ENCODE measurements at regions not wholly inside any gene's neighbourhood (a gene's known extent, or its start where the extent isn't known, plus 50 kb on each side); places are given as distances from the start of the nearest gene placed in this dataset.
A peak's percentile ranks its signal among the peaks of the same experiment; 100 is the strongest.
"Not testable (repeated sequence)": the region's sequence is repeated elsewhere in the genome, so short reads cannot be mapped to it uniquely, and the experiment has no call there.

DNA sequence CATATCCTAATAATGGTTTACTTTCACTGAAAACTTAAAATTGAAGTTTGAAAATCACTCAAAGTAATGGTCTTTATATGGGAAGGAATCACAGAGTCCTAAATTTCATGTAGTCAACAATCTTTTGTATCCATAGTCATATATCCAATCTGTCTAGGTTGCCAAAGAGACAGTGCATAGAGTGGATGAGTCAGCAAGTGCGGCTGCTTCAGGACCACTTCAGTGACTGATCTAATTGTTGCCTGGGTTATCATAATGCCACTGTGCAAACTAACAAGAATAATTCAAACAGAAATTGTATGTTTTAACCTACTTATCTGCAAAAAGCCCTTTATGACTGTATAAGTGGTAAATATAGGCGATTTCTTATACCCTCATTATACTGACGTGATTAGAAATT, 211.3 kb upstream of the PRR16 start:
- DNase-seq: peak; percentile 74

DNA sequence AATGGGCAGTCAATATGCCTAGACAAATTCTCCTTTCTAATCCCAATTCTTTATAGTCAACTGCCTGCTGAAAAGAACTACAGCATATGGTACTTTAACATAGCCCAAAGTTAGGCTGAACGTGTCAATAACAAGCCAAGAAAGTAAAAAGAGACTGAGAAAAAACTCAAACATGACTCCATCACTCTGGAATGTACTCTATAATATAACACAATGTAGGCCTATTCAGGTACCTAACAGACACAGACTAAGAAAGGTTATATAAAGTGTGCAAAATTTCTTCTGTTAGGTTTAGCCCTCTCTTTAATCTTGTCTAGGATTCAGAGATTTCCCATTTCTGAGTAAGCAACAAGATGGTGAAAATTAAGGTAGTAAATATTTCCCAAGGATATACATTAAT, 209.7 kb upstream of the PRR16 start:
- no peak for DNase-seq

DNA sequence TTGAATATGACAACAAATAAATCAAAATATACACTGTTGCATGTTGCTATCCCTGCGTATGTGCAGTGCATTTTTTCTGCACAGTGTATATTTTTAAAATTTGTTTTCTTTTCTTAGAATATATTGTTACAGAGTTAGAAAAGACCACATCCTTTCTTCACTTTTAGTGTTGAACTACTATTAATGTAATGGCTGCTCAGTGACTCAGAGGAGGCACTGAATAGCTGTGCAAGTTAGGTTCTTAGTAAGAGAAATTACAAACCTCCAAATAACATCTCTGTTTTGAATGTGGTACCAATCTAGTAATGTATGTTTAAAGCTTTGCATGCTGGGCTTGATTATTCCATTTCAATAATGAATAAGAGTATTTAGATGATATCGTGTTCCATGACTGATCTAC, 208.9 kb upstream of the PRR16 start:
- peak; percentile 12 for DNase-seq

DNA sequence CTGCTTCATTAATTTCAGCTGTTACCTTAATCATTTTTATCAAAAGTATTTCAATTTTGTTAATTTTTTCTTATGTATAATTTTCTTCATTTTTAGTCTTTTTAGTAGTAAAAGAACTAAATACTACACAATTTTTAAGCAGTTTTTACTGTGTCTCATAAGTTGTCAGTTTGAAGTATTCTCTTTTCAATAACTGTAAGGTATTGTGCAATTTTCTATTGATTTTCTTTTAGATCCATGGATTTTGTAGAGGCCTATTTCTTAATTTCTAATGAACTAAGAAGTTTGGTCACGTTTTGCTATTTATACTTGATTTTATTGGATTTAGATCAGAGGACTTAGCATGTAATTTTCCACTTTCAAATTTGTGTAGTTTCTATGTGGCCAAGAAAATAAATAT, 207.7 kb upstream of the PRR16 start:
- DNase-seq: no peak

DNA sequence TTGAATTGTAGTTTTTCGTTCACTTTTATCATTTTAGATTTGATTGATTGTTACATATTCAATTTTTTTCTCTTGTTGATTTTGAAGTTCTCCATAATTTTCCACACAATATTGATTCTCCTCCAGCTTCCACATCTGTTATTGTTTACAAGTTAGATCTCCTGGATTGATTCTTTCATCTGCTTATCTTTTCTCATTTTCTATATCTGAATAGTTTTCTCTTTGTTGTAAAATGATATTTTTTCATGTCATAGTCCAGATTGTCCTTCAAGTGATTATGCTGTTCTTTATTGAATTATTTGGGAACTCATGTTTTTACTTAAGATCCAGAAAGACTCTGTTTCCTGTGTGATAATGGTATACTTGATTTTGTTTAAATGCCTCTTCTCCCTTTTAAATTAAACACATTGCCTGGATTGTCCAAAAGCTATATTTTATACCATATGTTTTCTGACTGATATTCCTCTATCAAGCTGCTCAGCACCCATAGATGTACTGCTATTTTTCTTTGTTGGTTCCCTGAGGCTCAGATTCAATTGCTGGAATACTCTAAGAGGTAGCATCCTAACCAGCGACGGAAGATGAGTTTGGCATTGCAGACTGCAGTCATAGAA, 206.6 kb upstream of the PRR16 start:
- DNase-seq: no peak

DNA sequence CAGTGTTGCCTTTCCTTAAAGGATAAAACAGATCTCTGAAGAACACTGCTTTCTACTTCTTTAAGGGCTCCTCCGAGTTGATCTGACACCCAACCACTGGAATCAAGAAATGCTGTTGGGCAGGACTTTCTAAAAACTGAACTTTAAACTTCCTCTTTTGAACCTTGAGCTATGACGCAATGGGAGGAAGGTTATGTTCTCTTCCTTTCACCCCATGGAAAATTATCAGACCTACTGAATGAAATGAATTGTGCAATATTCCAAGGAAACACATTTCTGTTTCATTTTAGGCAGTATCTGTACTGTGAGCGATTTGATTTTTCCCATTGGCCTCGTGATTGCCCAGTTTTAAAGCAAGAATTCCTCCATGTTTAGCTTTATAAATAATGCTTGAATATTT, 206.0 kb upstream of the PRR16 start:
- no peak for DNase-seq

DNA sequence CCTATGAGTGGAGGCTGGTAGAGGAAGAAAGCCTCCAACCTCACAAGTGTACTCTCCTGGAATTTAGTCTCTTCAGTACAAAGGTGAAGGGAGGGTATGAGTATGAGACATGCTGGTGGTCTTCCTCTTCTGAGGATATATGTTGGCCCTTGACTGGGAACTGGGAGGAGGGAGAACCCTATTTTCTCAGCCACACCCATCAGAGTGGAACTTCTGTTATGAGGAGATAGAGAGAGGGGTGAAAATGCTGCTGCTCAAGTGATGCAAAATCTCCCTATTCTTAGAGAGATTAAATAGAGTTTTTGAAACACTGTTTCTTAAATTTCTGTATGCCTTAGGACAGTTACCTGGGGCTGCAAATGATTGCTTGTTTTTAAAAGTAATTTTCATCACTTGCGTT, 203.4 kb upstream of the PRR16 start:
- no peak for DNase-seq

DNA sequence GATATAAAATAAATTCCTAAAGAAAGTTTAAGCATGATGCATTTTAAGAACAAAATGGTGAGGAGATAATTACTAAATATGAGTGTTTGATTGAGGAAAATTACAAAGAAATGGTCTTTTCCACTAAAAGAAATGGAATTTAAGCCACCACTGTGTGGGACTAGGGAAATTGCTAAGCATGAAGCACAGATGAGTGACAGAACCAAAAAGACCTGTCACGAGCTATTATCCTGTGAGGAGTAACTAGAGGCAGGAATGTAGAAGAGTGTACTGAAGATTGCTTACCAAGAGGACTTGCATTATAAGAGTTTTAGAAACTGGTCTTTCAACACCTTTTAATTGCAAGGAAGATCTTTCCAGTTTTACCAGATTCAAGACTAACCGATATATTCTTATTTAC, 193.6 kb upstream of the PRR16 start:
- DNase-seq: no peak

DNA sequence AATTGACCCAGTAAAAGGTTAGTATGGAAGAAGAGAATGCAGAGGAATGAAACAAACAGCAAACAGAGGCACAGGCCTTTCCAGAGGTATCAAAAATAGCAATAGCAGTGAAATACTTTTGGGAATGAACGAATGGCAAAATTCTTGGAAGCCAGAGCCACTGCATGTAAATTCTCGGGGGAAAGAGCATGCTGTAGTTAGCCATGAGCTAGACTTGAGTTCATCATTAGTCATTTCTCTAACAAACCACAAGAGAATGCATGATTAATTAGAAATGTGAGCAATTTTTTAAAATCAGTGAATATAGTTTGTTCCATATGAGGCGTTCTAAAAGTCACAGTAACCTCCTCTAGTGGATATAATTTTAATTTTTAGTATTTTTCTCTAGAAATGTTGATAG, 170.3 kb upstream of the PRR16 start:
- no peak for DNase-seq

DNA sequence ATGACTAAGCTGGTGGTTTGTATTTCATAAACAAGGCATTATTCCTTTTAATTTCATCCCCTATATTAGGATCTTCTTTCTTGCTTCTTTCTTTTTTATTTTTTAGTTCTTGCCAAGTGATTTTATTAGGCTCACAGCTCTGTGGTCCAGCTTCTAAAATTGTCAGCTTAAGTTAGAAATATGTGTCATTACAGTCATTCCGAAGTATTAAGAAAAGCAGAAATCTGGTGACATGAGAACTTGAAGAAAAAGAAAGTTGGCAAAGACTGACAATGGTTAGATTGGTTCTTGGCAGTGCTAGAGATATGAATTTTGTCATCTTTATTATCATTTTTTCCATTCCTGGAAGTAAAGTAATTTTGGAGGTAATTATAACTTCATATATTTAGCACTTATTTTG, 166.5 kb upstream of the PRR16 start:
- DNase-seq: no peak

DNA sequence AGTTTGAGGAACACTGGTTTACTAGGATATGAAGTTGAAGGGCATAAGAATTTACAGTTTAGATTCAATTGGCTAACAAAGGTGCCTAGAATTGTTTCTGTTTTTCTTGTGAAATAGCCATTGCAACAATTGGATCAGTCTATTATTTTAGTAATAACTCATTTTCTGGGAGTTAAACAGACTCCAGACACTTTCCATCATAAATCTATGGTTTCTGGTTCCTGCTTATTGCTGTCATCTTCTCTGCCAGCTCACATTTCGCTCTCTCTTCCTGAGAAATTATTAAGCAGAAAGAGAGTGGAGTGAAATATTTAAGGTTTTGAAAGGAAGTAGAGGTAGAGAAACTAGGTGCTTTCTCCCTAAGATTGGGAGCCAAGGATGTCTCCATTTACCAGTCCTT, 165.1 kb upstream of the PRR16 start:
- no peak for DNase-seq

DNA sequence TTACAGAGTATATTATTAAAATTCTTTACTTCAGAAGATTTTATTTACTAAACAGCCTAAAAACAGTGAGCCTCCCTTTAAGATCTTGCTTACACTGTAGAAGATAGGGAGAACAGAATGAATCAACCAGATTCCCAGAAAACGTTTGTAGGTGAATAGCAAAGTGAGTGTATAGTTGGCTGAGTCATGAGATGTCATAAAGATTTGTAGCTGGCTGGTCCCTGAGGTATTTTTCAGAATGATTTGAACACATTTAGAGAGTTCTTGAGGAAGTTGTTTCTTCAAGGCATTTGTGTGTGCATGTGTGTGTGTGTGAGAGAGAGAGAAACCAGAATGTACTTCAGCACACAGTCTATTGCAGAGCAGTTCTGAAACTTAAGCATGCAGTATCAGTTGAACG, 159.4 kb upstream of the PRR16 start:
- DNase-seq: peak; percentile 5

DNA sequence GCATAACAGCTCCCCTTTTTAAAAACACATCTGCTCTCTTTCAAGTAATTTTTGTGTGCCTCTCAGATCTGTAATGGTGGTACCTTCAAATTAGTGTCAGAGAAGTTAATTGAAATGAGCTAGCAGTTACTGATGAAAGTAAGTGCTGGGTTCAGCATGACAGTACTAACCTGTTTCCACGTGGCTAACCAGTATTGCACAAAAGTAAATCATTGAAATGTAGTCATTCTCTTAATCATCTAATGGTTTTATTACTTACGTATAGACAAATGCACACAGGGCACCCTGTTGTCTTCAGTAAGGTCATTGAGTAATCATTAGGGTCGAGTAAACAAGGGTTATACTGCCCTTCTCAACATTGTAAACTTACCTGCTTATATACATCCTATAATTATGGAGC, 157.8 kb upstream of the PRR16 start:
- peak; percentile 62 for DNase-seq

DNA sequence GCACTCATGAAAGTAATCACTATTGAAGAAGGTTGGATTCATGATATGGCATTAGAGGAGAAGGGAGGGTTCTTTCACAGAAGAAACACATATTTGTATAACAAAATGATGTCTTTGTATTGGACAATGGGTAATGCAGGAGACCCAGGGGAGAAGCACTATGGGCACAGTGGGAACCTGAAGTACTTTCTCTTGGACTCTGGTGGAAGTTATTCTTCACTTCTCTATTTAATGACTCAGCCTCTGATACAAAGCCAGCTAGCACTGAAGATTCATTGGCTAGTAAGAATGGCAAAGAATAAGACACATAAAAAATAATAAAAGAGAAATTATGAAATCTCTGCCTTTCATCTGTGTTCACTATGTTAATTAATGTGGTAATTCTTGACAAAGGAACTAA, 149.9 kb upstream of the PRR16 start:
- DNase-seq: peak; percentile 7

DNA sequence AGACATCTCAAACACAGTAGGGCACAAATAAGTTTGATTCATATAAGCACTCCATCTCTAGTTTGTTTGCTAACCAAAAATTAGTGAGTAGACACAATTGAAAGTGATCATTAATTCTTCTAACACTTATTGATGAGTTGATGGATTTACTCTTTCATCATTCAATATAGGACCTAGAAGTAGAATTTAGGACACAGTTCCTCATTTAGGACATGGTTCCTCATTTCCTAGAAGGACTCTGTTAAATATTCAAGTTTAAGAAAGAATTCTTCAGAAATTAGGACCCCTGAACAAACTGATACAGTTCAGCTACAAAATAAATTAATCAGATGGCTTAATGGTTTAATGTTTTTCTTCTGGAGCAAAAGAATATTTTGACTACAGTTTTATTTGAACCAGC, 143.5 kb upstream of the PRR16 start:
- DNase-seq: no peak

DNA sequence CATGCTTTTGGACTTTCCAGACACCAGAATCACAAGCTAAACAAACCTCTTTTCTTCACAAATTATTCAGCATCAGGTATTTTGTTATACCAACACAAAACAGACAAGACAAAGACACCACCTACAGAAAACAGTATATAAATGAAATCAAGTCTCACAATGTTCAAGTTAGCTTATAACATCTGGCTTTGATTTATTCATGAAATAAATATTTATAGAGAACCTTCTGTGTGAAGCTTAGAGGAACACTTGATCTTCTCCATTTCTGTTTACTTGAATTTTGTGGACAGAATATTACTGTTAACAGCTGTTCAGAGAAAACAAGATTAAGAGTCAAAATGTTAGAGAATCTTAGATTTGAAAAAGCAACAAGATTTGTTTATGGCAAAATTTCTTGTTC, 137.4 kb upstream of the PRR16 start:
- DNase-seq: no peak

DNA sequence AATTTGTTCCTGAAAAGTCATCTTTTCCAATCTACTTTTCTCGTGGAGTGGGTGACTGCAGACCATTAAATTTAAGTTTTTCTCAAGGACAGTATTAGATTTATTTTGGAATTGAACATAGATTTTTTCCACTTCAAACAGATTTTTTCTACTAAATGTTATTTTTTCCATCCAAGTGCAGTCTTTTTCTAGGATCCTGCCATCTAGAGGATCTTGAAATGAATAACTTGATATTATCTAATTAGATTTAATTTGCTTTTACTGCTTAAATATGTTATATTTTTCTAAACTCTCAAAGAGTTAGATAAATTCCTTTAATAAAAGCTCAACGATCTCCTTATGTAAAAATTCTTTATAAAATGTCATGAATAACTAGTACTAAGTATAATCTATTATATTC, 136.9 kb upstream of the PRR16 start:
- no peak for DNase-seq

DNA sequence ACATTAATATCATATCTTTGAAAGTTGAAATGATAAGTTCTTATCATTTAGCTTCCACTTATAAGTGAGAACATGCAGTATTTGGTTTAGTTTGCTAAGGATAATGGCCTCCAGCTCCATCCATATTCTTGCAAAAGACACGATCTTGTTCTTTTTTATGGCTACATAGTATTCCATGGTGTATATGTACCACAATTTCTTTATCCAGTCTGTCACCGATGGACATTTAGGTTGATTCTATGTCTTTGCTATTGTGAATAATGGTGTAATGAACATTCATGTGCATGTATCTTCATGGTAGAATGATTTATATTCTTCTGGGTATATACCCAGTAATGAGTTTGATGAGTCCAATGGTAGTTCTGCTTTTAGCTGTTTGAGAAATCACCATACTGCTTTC, 135.0 kb upstream of the PRR16 start:
- DNase-seq: no peak

DNA sequence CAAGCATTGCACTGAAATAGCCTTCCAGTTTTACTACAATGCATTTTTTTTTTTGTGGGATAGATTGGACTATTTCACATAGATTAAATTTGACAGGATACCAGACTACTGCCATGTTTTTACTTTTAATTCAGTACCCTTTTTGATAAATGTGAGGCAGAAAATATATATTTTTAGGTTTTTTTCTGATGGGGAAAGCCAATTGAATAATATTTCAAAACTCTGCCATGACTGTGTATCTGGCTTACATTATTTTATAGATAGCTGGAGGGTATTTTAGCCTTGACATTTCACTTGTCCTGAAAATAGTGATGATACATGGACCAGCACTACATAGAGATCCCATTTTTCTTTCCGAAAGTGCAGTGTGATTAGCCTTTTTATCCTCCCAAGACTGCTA, 133.5 kb upstream of the PRR16 start:
- DNase-seq: no peak

DNA sequence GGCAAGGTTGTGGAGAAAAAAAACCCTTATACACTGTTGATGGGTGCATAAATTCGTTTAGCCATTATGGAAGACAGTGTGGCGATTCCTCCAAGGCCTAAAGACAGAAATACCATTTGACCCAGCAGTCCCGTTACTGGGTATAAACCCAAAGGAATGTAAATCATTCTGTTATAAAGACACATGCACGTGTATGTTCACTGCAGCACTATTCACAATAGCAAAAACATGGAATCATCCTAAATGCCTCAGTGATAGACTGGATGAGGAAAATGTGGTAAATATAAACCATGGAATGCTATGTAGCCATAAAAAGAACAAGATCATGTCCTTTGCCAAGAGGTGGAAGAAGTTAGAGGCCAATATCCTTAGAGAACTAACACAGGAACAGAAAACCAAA, 119.9 kb upstream of the PRR16 start:
- DNase-seq: no peak

DNA sequence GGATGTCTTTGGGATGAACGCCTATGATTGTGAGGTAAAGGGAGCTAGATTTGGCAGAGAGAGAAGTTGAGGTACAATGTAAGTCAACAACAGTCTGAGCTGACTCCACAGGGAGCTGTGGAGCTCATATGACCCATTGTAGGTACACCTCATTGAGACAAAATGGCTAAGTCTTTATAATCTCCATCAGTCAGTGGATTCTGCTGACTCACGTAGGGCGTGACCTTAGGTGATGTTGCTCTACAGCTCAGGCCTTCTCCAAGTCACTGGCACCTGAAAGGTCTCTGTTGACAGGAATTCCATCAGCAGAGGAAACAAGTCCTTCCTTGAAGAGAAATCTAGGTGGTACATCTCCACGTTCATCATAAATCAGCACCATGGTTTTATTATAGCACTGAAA, 118.2 kb upstream of the PRR16 start:
- peak; percentile 6 for DNase-seq

DNA sequence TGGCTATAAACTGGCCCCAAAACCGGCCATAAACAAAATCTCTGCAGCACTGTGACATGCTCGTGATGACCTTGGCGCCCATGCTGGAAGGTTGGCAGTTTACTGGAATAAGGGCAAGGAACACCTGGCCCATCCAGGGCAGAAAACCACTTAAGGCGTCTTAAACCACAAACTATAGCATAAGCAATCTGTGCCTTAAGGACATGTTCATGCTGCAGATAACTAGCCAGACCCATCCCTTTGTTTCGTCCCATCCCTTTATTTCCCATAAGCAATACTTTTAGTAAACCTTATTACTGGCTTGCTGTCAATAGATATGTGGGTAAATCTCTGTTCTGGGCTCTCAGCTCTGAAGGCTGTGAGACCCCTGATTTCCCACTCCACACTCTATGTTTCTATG, 113.0 kb upstream of the PRR16 start:
- not testable (repeated sequence) for DNase-seq

DNA sequence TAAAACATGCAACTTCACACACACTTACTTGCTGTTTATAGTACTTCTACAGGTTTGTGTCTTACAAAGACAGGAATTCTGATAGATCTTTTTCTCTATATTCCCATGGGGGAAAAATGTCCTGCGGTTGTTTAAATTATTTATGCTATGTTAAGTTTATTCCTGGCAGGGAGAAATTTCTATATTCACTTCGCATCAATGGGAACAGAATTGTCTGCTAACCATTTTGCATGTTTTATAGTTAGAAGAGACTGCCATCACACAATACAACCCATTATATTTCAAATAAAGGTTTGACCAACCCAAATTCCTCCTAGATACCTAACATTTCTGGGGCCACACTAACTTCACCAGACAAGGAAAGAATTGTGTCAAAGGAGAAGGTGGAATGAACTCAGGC, 110.0 kb upstream of the PRR16 start:
- DNase-seq: no peak

DNA sequence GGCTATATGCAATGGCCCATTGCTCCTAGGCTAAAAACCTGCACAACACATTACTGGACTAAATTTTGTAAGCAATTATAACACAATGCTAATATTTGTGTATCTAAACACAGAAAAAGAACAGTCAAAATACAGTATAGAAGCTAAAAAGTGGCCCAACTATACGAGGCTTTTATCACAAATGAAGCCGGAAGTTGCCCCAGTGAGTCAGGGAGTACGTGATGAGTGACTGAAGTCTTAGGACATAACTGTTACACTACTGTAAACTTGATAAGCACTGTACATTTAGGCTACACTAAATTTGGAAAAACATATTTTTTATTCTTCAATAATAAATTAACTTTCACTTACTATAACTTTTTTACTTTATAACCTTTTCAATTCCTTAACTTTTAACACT, 105.2 kb upstream of the PRR16 start:
- DNase-seq: no peak

DNA sequence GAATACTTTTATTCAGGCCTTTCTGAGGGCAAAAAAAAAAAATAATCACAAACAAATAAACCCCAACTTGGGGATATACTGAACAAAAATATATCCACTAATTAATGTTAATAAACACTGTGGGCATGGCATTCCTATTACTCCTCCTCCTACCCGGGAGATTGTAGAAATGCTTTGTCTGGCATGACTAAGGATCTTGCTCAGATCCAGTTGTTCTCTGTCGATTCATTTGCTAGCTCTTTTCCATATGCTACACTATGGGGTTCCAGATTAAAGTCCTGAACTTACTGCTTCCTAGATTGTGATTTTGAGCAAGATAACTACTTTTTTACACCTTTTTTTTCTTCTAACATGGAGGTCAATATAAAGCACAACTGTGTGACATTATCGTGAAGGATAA, 102.2 kb upstream of the PRR16 start:
- no peak for DNase-seq

DNA sequence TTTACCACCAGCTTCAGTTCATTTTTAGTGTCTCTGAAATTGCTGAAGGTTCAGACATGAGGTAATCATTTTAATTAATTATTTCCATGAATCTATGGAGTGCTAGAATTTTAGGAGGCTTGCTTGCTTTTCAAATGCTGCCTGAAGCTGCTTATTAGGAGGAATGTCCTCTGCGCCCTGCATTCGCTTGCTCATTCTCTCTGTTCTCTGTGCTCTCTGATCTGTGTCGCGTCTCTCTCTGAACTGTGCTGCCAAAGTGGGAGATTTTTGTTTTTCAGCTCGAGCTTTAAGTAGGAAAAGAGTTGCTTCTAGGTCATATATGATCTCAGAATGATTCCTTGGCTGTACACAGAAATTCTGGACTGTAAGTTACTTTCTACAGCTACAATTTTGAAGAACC, 101.7 kb upstream of the PRR16 start:
- no peak for DNase-seq

Measured in NCI-H69 (cell line).